Natural killer cell (primary cell): ENCODE measurements at regions not wholly inside any gene's neighbourhood (a gene's known extent, or its start where the extent isn't known, plus 50 kb on each side); places are given as distances from the start of the nearest gene placed in this dataset.

Experiments
- ATAC-seq, 3 donors: fragments of 150-1000 bp in 2 of 3; fragments of 200-7000 bp in 1 of 3; cut with Tn5 transposase; 1 replicate in 1 of 3; 2 replicates in 2 of 3; pipeline ENCODE4 v1.10.0; 2021; ENCODE audit warnings: mild to moderate bottlenecking in 2 of 3, moderate library complexity in 2 of 3
- DNase-seq, 2 donors: peaks; one replicate each; pipeline versions ENCODE4 v3.0.0 to v3.0.0-alpha.2; 2013 to 2021; ENCODE audit warnings: mixed read lengths in 1 of 2
- H3K27ac ChIP-seq: one replicate; pipeline ENCODE4 v1.5.1; 2013; ENCODE audit warnings: mild to moderate bottlenecking, low read length
- H3K27me3 ChIP-seq: one replicate; pipeline ENCODE4 v1.6.1; 2013; ENCODE audit warnings: low read length; ENCODE audit not compliant: control insufficient read depth, insufficient read depth
- H3K36me3 ChIP-seq: one replicate; pipeline ENCODE4 v1.6.1; 2013; ENCODE audit warnings: low read length; ENCODE audit not compliant: control insufficient read depth, insufficient read depth
- H3K4me1 ChIP-seq: one replicate; pipeline ENCODE4 v1.6.1; 2013; ENCODE audit warnings: low read length; ENCODE audit not compliant: control insufficient read depth, insufficient read depth
- H3K4me3 ChIP-seq: one replicate; pipeline ENCODE4 v1.5.1; 2013; ENCODE audit warnings: low read length
- H3K9me3 ChIP-seq: one replicate; pipeline ENCODE4 v1.6.1; 2013; ENCODE audit warnings: low read length; ENCODE audit not compliant: control insufficient read depth, insufficient read depth
- H3K27ac Mint-ChIP-seq, 2 donors: one replicate each; pipeline ENCODE4 v1.8.0; 2022; ENCODE audit warnings: mild to moderate bottlenecking in 2 of 2, mixed read lengths in 2 of 2, moderate library complexity in 1 of 2
- H3K27me3 Mint-ChIP-seq, 2 donors: one replicate each; pipeline ENCODE4 v1.8.0; 2022; ENCODE audit warnings: low read depth in 2 of 2, mixed read lengths in 2 of 2
- H3K36me3 Mint-ChIP-seq: one replicate; pipeline ENCODE4 v1.8.0; 2022; ENCODE audit warnings: mixed read lengths
- H3K4me1 Mint-ChIP-seq, 2 donors: one replicate each; pipeline ENCODE4 v1.8.0; 2022; ENCODE audit warnings: mixed read lengths in 2 of 2
- H3K4me3 Mint-ChIP-seq: one replicate; pipeline ENCODE4 v1.8.0; 2022; ENCODE audit warnings: mild to moderate bottlenecking, moderate library complexity, mixed read lengths
- H3K9me3 Mint-ChIP-seq, 2 donors: one replicate each; pipeline ENCODE4 v1.8.0; 2022; ENCODE audit warnings: mixed read lengths in 2 of 2
- CTCF ChIP-seq: fragments of 200-600 bp; IDR thresholded peaks from one replicate; pipeline ENCODE4 v1.8.0; 2022; ENCODE audit warnings: antibody characterized with exemption
- WGBS: methylation state at CpG from one replicate; pipeline ENCODE4 v1.1.7; 2013; ENCODE audit warnings: missing lambda C conversion rate; ENCODE audit not compliant: insufficient coverage; 5-methylcytosine and 5-hydroxymethylcytosine counted together
- intact Hi-C: fragments of 100-400 bp; cut with micrococcal nuclease; formaldehyde crosslinking; loops from one replicate; pipeline ENCODE4 v1.14.2; 2022

GRCh38 chr1:164356511-164356910 is 202.5 kb upstream of the PBX1 start:
- H3K4me3 Mint-ChIP-seq, result no peak overlapping the region
- TF ChIP-seq CTCF, result no peak
- H3K4me1 ChIP-seq, result no peaks in the 10 kb centered on the region
- H3K4me3 ChIP-seq, result no peak overlapping the region
- H3K9me3 ChIP-seq, result no peaks in the 10 kb centered on the region
- no peaks in the 10 kb centered on the region for H3K36me3 Mint-ChIP-seq
- H3K27ac ChIP-seq, result no peak overlapping the region
- peaks cover 7 to 8% of the 10 kb centered on the region in 2 donors for H3K9me3 Mint-ChIP-seq
- ATAC-seq (no peak), DNase-seq (no peak)
- H3K27me3 ChIP-seq, result no peaks in the 10 kb centered on the region
- WGBS, result 96% methylated on average over 11 of the region's 11 CpGs
- no peaks in the 10 kb centered on the region for H3K4me1 Mint-ChIP-seq
- no peaks in the 10 kb centered on the region for H3K27me3 Mint-ChIP-seq
- no peak overlapping the region for H3K27ac Mint-ChIP-seq
- intact Hi-C loops, result no loop called here
- H3K36me3 ChIP-seq, result no peaks in the 10 kb centered on the region

DNA sequence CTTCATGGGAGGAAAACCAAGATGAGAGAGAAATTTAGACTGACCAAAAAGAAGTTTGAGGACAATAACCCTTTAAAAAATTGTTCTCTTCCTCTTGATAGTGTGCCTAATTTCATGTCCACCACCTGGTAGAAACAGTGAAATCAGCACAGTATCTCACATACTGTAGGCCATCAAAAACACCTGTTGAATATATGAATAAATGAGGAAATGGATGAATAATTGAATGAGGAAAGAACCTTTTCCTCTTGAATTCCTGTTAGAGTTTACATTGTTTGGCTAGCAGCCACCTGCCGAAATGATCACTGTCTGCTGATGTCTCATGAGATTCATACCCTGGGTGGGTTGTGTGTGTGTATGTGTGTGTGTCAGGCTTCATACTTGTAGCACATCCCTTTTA is 198.7 kb upstream of the PBX1 start:
- no peak for DNase-seq
- H3K27ac Mint-ChIP-seq, result no peak overlapping the region
- peaks cover 2 to 9% of the 10 kb centered on the region in 2 donors for H3K9me3 Mint-ChIP-seq
- intact Hi-C loops, result no loop called here
- no peak for TF ChIP-seq CTCF
- peaks cover 5% of the 10 kb centered on the region for H3K36me3 Mint-ChIP-seq
- 86% methylated on average over 1 of the region's 1 CpG for WGBS
- H3K4me1 Mint-ChIP-seq, result no peaks in the 10 kb centered on the region
- Histone ChIP-seq H3K27me3 (no peaks in the 10 kb centered on the region), H3K4me3 (no peak overlapping the region), H3K27ac (no peak overlapping the region), H3K9me3 (no peaks in the 10 kb centered on the region), H3K36me3 (no peaks in the 10 kb centered on the region), H3K4me1 (no peaks in the 10 kb centered on the region)
- H3K27me3 Mint-ChIP-seq, result no peaks in the 10 kb centered on the region
- ATAC-seq, result no peak
- H3K4me3 Mint-ChIP-seq, result no peak overlapping the region

DNA sequence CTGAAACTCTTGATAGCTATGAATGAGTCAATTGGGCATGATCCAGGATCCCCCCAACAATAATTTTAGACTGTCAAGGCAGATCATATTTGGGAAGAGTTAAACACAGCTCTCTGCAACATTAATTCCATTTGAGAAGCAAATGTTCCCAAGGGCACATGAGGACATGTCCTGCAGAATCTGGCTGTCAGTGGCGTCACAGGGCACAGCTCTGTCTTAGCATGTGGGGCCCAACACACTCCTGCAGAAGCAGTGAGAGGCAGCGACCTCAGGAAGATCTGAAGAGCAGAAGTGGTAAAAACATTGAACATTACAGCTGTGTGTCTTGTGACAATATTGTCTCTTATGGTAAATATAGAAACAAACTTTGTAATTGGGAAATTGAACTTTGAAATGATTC is 197.1 kb upstream of the PBX1 start:
- TF ChIP-seq CTCF, result no peak
- WGBS, result 69% methylated on average over 2 of the region's 2 CpGs
- Histone ChIP-seq H3K27ac (no peak overlapping the region), H3K4me1 (no peaks in the 10 kb centered on the region), H3K9me3 (peaks cover 7% of the 10 kb centered on the region), H3K27me3 (no peaks in the 10 kb centered on the region), H3K4me3 (no peak overlapping the region), H3K36me3 (no peaks in the 10 kb centered on the region)
- ATAC-seq (no peak), DNase-seq (no peak)
- intact Hi-C loops, result no loop called here
- H3K9me3 Mint-ChIP-seq, result peaks cover 2 to 10% of the 10 kb centered on the region in 2 donors
- no peak overlapping the region for H3K4me3 Mint-ChIP-seq
- H3K27me3 Mint-ChIP-seq, result no peaks in the 10 kb centered on the region
- H3K36me3 Mint-ChIP-seq, result peaks cover 5% of the 10 kb centered on the region
- no peaks in the 10 kb centered on the region for H3K4me1 Mint-ChIP-seq
- no peak overlapping the region for H3K27ac Mint-ChIP-seq

DNA sequence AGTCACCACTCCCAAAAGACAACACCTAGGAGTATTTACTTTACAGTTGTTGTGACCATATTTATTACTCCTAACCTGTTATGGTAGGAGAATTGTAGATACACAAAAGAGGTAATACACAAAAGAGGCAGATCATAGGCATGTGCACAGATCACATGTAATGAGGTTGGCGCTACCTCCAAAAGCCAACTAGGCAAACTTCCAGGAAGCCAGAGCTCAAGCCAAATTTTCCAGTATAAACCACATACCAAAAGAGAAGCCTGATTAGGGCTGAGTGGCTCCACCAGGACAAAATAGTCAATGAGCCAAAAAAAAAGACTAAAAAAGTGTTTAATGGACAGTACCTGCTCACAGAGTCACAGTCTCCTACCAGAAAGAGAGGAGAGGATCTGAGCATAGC is 195.0 kb upstream of the PBX1 start:
- peaks cover 7% of the 10 kb centered on the region for H3K9me3 ChIP-seq

More for the DNA sequence above, 195.0 kb upstream of the PBX1 start:
- DNase-seq (no peak), ATAC-seq (no peak)
- Mint-ChIP-seq H3K4me1 (no peaks in the 10 kb centered on the region), H3K27ac (no peak overlapping the region), H3K4me3 (no peak overlapping the region), H3K9me3 (peaks cover 2 to 11% of the 10 kb centered on the region in 2 donors), H3K27me3 (no peaks in the 10 kb centered on the region), H3K36me3 (peaks cover 5% of the 10 kb centered on the region)
- H3K27ac ChIP-seq, result no peak overlapping the region
- H3K36me3 ChIP-seq, result no peaks in the 10 kb centered on the region
- H3K4me1 ChIP-seq, result no peaks in the 10 kb centered on the region
- no peak for TF ChIP-seq CTCF
- WGBS, result 100% methylated on average over 1 of the region's 1 CpG
- intact Hi-C loops, result no loop called here
- no peaks in the 10 kb centered on the region for H3K27me3 ChIP-seq
- H3K4me3 ChIP-seq, result no peak overlapping the region
